Loucy (cell line): ENCODE measurements at regions not wholly inside any gene's neighbourhood (a gene's known extent, or its start where the extent isn't known, plus 50 kb on each side); places are given as distances from the start of the nearest gene placed in this dataset.

ENCODE experiments used
- H2AFZ ChIP-seq: fragments of 200-600 bp; sonication (generic); 2 replicates; pipeline ENCODE4 v1.6.0; 2016; ENCODE audit warnings: antibody characterized with exemption, mild to moderate bottlenecking, low read length, moderate library complexity
- H3F3A ChIP-seq: fragments of 200-600 bp; 2 replicates; pipeline ENCODE4 v1.6.0; 2016; ENCODE audit warnings: antibody characterized with exemption, low read depth, mild to moderate bottlenecking
- H3K27me3 ChIP-seq: fragments of 200-600 bp; sonication (generic); 2 replicates; pipeline ENCODE4 v1.6.1; 2014; ENCODE audit warnings: low read length, mild to moderate bottlenecking; ENCODE audit not compliant: insufficient read depth, poor library complexity, severe bottlenecking
- H3K36me3 ChIP-seq: fragments of 200-600 bp; sonication (generic); 2 replicates; pipeline ENCODE4 v1.6.1; 2016; ENCODE audit warnings: low read length; ENCODE audit not compliant: insufficient read depth
- H3K4me1 ChIP-seq: fragments of 200-600 bp; sonication (generic); 2 replicates; pipeline ENCODE4 v1.5.1; 2014; ENCODE audit warnings: low read length, mild to moderate bottlenecking; ENCODE audit not compliant: insufficient read depth, poor library complexity, severe bottlenecking
- H3K4me2 ChIP-seq: fragments of 200-600 bp; sonication (generic); 2 replicates; pipeline ENCODE4 v1.6.0; 2014; ENCODE audit warnings: antibody characterized with exemption, low read length, low read depth, mild to moderate bottlenecking; ENCODE audit not compliant: poor library complexity, severe bottlenecking
- H3K4me3 ChIP-seq: fragments of 200-600 bp; sonication (generic); 2 replicates; pipeline ENCODE4 v1.5.1; 2014; ENCODE audit warnings: low read length, mild to moderate bottlenecking, mixed read lengths; ENCODE audit not compliant: poor library complexity, severe bottlenecking
- H3K79me2 ChIP-seq: fragments of 200-600 bp; sonication (generic); 2 replicates; pipeline ENCODE4 v1.6.1; 2014; ENCODE audit warnings: low read length; ENCODE audit not compliant: insufficient read depth
- H3K9ac ChIP-seq: fragments of 200-600 bp; sonication (generic); 2 replicates; pipeline ENCODE4 v1.6.0; 2014; ENCODE audit warnings: mild to moderate bottlenecking, low read depth, low read length, moderate library complexity; ENCODE audit not compliant: poor library complexity, severe bottlenecking
- H3K9me2 ChIP-seq: fragments of 200-600 bp; sonication (generic); replicated peaks from 2 replicates; pipeline ENCODE4 v1.6.1; 2016; ENCODE audit warnings: low read depth, low read length, mixed read lengths
- H3K9me3 ChIP-seq: fragments of 200-600 bp; sonication (generic); 2 replicates; pipeline ENCODE4 v1.6.1; 2014; ENCODE audit warnings: mild to moderate bottlenecking, antibody characterized with exemption, low read length, low read depth; ENCODE audit not compliant: insufficient read depth
- H4K20me1 ChIP-seq: fragments of 200-600 bp; sonication (generic); 2 replicates; pipeline ENCODE4 v1.6.0; 2014; ENCODE audit warnings: antibody characterized with exemption, low read length, mild to moderate bottlenecking; ENCODE audit not compliant: insufficient read depth, poor library complexity, severe bottlenecking
- CTCF ChIP-seq: fragments of 200-600 bp; sonication (generic); conservative IDR thresholded peaks from 2 replicates; pipeline ENCODE4 v1.5.1; 2014; ENCODE audit warnings: mild to moderate bottlenecking, antibody characterized with exemption, low read length
- EZH2phosphoT487 ChIP-seq: fragments of 200-600 bp; IDR thresholded peaks from 2 replicates; pipeline ENCODE4 v1.6.1; 2018; ENCODE audit warnings: antibody characterized with exemption, mild to moderate bottlenecking, moderate library complexity, borderline replicate concordance

GRCh38 chr3:34919025-34919424 is 720.3 kb upstream of the ARPP21 start:
- H3K4me2 ChIP-seq: no peak overlapping the region
- H3K36me3 ChIP-seq: no peaks in the 10 kb centered on the region
- H3K9me2 ChIP-seq: no peaks in the 10 kb centered on the region
- H3F3A ChIP-seq: no peaks in the 10 kb centered on the region
- H3K9me3 ChIP-seq: peaks cover 2% of the 10 kb centered on the region; the same call in 1 of the 2 replicates
- H2AFZ ChIP-seq: no peak overlapping the region
- TF ChIP-seq EZH2phosphoT487 (no peak), CTCF (no peak)
- no peaks in the 10 kb centered on the region for H3K27me3 ChIP-seq
- H3K4me3 ChIP-seq: no peak overlapping the region
- H3K4me1 ChIP-seq: no peaks in the 10 kb centered on the region
- no peaks in the 10 kb centered on the region for H4K20me1 ChIP-seq
- H3K79me2 ChIP-seq: no peaks in the 10 kb centered on the region
- no peak overlapping the region for H3K9ac ChIP-seq

- H3K36me3 ChIP-seq: no peaks in the 10 kb centered on the region
- no peaks in the 10 kb centered on the region for H3K9me2 ChIP-seq
- no peaks in the 10 kb centered on the region for H4K20me1 ChIP-seq
- no peaks in the 10 kb centered on the region for H3K27me3 ChIP-seq
- peaks cover 2% of the 10 kb centered on the region; the same call in 1 of the 2 replicates for H3K9me3 ChIP-seq
- TF ChIP-seq CTCF (no peak), EZH2phosphoT487 (no peak)
- H3F3A ChIP-seq: no peaks in the 10 kb centered on the region
- no peak overlapping the region for H3K4me3 ChIP-seq
- H3K4me2 ChIP-seq: no peak overlapping the region
- H3K79me2 ChIP-seq: no peaks in the 10 kb centered on the region
- H3K9ac ChIP-seq: no peak overlapping the region
- H3K4me1 ChIP-seq: no peaks in the 10 kb centered on the region
- H2AFZ ChIP-seq: no peak overlapping the region
Observed at GRCh38 chr3:34920806-34921205, 718.5 kb upstream of the ARPP21 start.

GRCh38 chr3:34924961-34925360 is 714.4 kb upstream of the ARPP21 start:
- H3K9ac ChIP-seq: no peak overlapping the region
- H3K9me2 ChIP-seq: no peaks in the 10 kb centered on the region
- no peaks in the 10 kb centered on the region for H3F3A ChIP-seq
- no peak overlapping the region for H3K4me2 ChIP-seq
- H3K4me3 ChIP-seq: no peak overlapping the region
- H3K36me3 ChIP-seq: no peaks in the 10 kb centered on the region
- H3K27me3 ChIP-seq: no peaks in the 10 kb centered on the region
- H4K20me1 ChIP-seq: no peaks in the 10 kb centered on the region
- H3K9me3 ChIP-seq: no peaks in the 10 kb centered on the region
- TF ChIP-seq CTCF (no peak), EZH2phosphoT487 (no peak)
- no peaks in the 10 kb centered on the region for H3K4me1 ChIP-seq
- H2AFZ ChIP-seq: no peak overlapping the region
- no peaks in the 10 kb centered on the region for H3K79me2 ChIP-seq
